Heart left ventricle (tissue), 16 donors: ENCODE measurements at regions not wholly inside any gene's neighbourhood (a gene's known extent, or its start where the extent isn't known, plus 50 kb on each side); places are given as distances from the start of the nearest gene placed in this dataset.

Source experiments
- ATAC-seq, 4 donors: fragments of 200-7000 bp; cut with Tn5 transposase; one replicate each; pipeline ENCODE4 v1.9.1; 2020 to 2022; ENCODE audit warnings: moderate library complexity in 4 of 4, mild to moderate bottlenecking in 3 of 4, moderate number of reproducible peaks in 1 of 4
- DNase-seq, 5 donors: peaks; one replicate each; pipeline ENCODE4 v3.0.0-alpha.2; 2020
- H3K27ac ChIP-seq, 12 donors: fragments of 200-600 bp; sonication (generic) in 4 of 12; one replicate each; pipeline versions ENCODE4 v1.5.0 to v1.8.0; 2016 to 2022; ENCODE audit warnings: mild to moderate bottlenecking in 2 of 12
- H3K27me3 ChIP-seq, 9 donors: fragments of 200-600 bp; sonication (generic) in 2 of 9; one replicate each; pipeline versions ENCODE4 v1.5.1 to v1.8.0; 2016 to 2022; ENCODE audit warnings: mild to moderate bottlenecking in 3 of 9
- H3K36me3 ChIP-seq, 9 donors: fragments of 200-600 bp; sonication (generic) in 2 of 9; one replicate each; pipeline versions ENCODE4 v1.5.0 to v1.8.0; 2018 to 2022; ENCODE audit warnings: mild to moderate bottlenecking in 2 of 9
- H3K4me1 ChIP-seq, 12 donors: fragments of 200-600 bp; sonication (generic) in 4 of 12; one replicate each; pipeline versions ENCODE4 v1.5.0 to v1.8.0; 2016 to 2022; ENCODE audit warnings: mild to moderate bottlenecking in 3 of 12
- H3K4me3 ChIP-seq, 12 donors: fragments of 200-600 bp; sonication (generic) in 4 of 12; one replicate each; pipeline versions ENCODE4 v1.5.0 to v1.8.0; 2017 to 2022; ENCODE audit warnings: mild to moderate bottlenecking in 9 of 12, moderate library complexity in 4 of 12
- H3K9me3 ChIP-seq, 12 donors: fragments of 200-600 bp; sonication (generic) in 4 of 12; one replicate each; pipeline versions ENCODE4 v1.5.0 to v1.8.0; 2016 to 2022; ENCODE audit warnings: mild to moderate bottlenecking in 1 of 12
- CTCF ChIP-seq, 12 donors: fragments of 200-600 bp; sonication (generic) in 4 of 12; IDR thresholded peaks; one replicate each; pipeline versions ENCODE4 v1.5.0 to v1.8.0; 2018 to 2022; ENCODE audit warnings: antibody characterized with exemption in 12 of 12, mild to moderate bottlenecking in 5 of 12
- POLR2A ChIP-seq, 2 donors: fragments of 450-650 bp; IDR thresholded peaks; one replicate each; pipeline ENCODE4 v1.6.1; 2017; ENCODE audit warnings: antibody characterized with exemption in 2 of 2, mild to moderate bottlenecking in 2 of 2, moderate library complexity in 2 of 2
- WGBS, 4 donors: extraction: QIAGEN DNeasy Blood & Tissue Kit in 2 of 4; methylation state at CpG; one replicate each; pipeline versions ENCODE4 v1.1.5 to v1.1.7; 2013 to 2018; 5-methylcytosine and 5-hydroxymethylcytosine counted together
- intact Hi-C, 10 donors: fragments of 100-400 bp; cut with DNase I; formaldehyde crosslinking; loops; one replicate each; pipeline versions ENCODE4 v1.11.1 to v1.14.2; 2022
- donor health status: ischemic (EF 13 %, LVEDD 7.1; RV severe dilation, severe dysfunction).
- donor health status: healthy with polysubstance abuse.
- donor health status: DM: no; HTN: yes; CAD: no.
- donor health status: DM: no; HTN: no; CAD: no.
- donor health status: ischemic (EF 25% LVEDD 6.9; RV normal size, moderate dysfunction).
- donor health status: ischemic (EF 25% LVEDD 5.7; RV mildly dilated, moderate dysfunction).
- donor health status: healthy.
- donor health status: DM: yes; HTN: yes; CAD: no.
- donor health status: ischemic (EF 35%, LVEDD 5.7; RV mildly dilated, moderate dysfunction).
- donor health status: nonischemic (EF 11% LVEDD 7.7; RV severe dilation, severe dysfunction).
- donor health status: DM: yes; HTN: yes; CAD: no.
- donor health status: PGD.
- donor health status: ischemic (EF 29% LVEDD 5.4; RV normal size, mild dysfunction).
- donor health status: nonischemic (EF 23%, LVEDD 6.1; RV moderate dilation, normal function).

DNA sequence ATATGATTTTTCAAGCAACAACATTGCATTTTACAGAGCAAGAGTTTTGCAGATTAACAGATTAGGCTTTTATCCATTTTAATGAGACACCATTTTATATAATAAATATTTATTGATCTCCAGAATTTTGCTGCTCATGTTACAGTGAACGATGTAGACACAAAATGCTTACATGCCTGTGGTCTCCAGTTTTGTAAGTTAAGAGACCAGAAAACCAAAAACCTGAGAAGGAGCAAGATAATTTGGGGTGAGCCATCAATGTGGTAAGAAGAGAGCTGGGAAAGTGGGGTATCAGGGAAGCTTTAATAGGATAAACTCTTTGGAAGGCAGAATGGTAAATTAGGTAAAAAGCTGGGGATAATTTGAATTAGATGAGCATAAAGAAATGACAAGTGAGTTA is 2100.5 kb upstream of the PCDH20 start:
- peaks cover 0 to 3% (median 0%) of the 10 kb centered on the region in 12 donors for H3K9me3 ChIP-seq

DNA sequence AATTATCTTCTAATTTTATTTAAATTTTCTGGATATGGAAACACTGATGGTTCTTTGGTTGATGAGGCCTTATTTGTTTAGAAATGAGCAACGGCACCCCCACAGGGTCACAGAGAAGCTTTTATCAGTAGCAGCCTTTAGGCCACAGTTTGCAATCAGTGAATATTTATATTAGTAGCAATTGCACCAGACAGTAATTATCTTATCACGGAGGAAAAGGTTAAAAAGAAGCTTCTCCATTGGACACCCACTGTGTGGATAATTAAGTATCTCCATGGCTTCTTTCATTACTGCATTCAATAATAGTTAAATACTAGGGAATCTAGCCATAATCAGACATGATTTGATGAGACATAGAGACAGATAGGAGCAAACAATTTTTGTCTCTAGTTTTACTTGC is 2099.2 kb upstream of the PCDH20 start:
- H3K36me3 ChIP-seq, result no peaks in the 10 kb centered on the region
- H3K27ac ChIP-seq, result no peak overlapping the region
- DNase-seq (no peak), ATAC-seq (no peak)
- 31 to 40% (median 35%) methylated on average over 2 of the region's 2 CpGs for WGBS, 4 donors
- peaks cover 0 to 3% (median 0%) of the 10 kb centered on the region in 12 donors for H3K9me3 ChIP-seq
- no peaks in the 10 kb centered on the region for H3K27me3 ChIP-seq
- intact Hi-C loops, result no loop called here
- TF ChIP-seq POLR2A (IDR thresholded peaks at IDR 0.05) (no peak), CTCF (IDR thresholded peaks at IDR 0.05) (no peak)
- no peaks in the 10 kb centered on the region for H3K4me1 ChIP-seq
- H3K4me3 ChIP-seq, result no peak overlapping the region

More for the DNA sequence above, 2100.5 kb upstream of the PCDH20 start:
- TF ChIP-seq POLR2A (IDR thresholded peaks at IDR 0.05), result no peak
- TF ChIP-seq CTCF (IDR thresholded peaks at IDR 0.05), result no peak
- Histone ChIP-seq H3K4me3 (no peak overlapping the region), H3K27me3 (no peaks in the 10 kb centered on the region), H3K36me3 (no peaks in the 10 kb centered on the region), H3K4me1 (no peaks in the 10 kb centered on the region), H3K27ac (no peak overlapping the region)
- intact Hi-C loops, result loop anchor here in 1 of 10 donors (2.0 kb wide), 1 partner anchor 17 kb away; no protein-coding TSS in a partner anchor
- WGBS, 4 donors, result 78 to 87% (median 84%) methylated on average over 1 of the region's 1 CpG
- no peak for ATAC-seq
- no peak for DNase-seq

GRCh38 chr13:63512095-63512494 is 2096.4 kb upstream of the PCDH20 start:
- no peak overlapping the region for H3K4me3 ChIP-seq
- H3K36me3 ChIP-seq, result no peaks in the 10 kb centered on the region
- ATAC-seq (no peak), DNase-seq (peak in 1 of 5 donors; percentile 37)
- no peaks in the 10 kb centered on the region for H3K4me1 ChIP-seq
- 77 to 84% (median 78%) methylated on average over 8 of the region's 8 CpGs for WGBS, 4 donors
- H3K9me3 ChIP-seq, result peaks cover 0 to 3% (median 0%) of the 10 kb centered on the region in 12 donors
- no peak overlapping the region for H3K27ac ChIP-seq
- H3K27me3 ChIP-seq, result no peaks in the 10 kb centered on the region
- TF ChIP-seq POLR2A (IDR thresholded peaks at IDR 0.05) (no peak), CTCF (IDR thresholded peaks at IDR 0.05) (no peak)
- intact Hi-C loops, result no loop called here

- Histone ChIP-seq H3K27ac (no peak overlapping the region), H3K9me3 (peaks cover 0 to 23% (median 0%) of the 10 kb centered on the region in 12 donors), H3K4me1 (no peaks in the 10 kb centered on the region), H3K36me3 (no peaks in the 10 kb centered on the region), H3K4me3 (no peak overlapping the region), H3K27me3 (no peaks in the 10 kb centered on the region)
- intact Hi-C loops, result no loop called here
- ATAC-seq (no peak), DNase-seq (no peak)
- WGBS, 4 donors, result 14 to 42% (median 22%) methylated on average over 1 of the region's 1 CpG
- TF ChIP-seq POLR2A (IDR thresholded peaks at IDR 0.05) (no peak), CTCF (IDR thresholded peaks at IDR 0.05) (no peak)
These were observed 2086.1 kb upstream of the PCDH20 start for GRCh38 chr13:63501702-63502101.
